A549 (cell line): ENCODE measurements at regions not wholly inside any gene's neighbourhood (a gene's known extent, or its start where the extent isn't known, plus 50 kb on each side); places are given as distances from the start of the nearest gene placed in this dataset.

Source experiments
- CBX8 ChIP-seq: fragments of 200-600 bp; sonication (generic); IDR thresholded peaks from 2 replicates; pipeline ENCODE4 v1.6.1; 2016
- CEBPB ChIP-seq, 2 experiments: fragments of >200 bp in 1 of 2; sonication (Bioruptor Twin) in 1 of 2; formaldehyde crosslinking in 1 of 2; IDR thresholded peaks; 2 replicates each; pipeline ENCODE4 v1.6.1; 2012 to 2016
- CTCF ChIP-seq: fragments of >200 bp; sonication (Bioruptor Twin); formaldehyde crosslinking; IDR thresholded peaks from 3 replicates; pipeline ENCODE4 v1.5.1; 2016
- ESRRA ChIP-seq: fragments of 150-350 bp; IDR thresholded peaks from 2 replicates; pipeline ENCODE4 v1.6.1; 2014; ENCODE audit warnings: mild to moderate bottlenecking, low read length, borderline replicate concordance
- HDAC2 ChIP-seq: fragments of 200-600 bp; sonication (generic); IDR thresholded peaks from 2 replicates; pipeline ENCODE4 v1.6.1; 2016
- KDM1A ChIP-seq: fragments of 200-600 bp; sonication (generic); IDR thresholded peaks from 2 replicates; pipeline ENCODE4 v1.6.1; 2016; ENCODE audit warnings: low read depth, mild to moderate bottlenecking
- MAZ ChIP-seq: fragments of 150-350 bp; IDR thresholded peaks from 2 replicates; pipeline ENCODE4 v1.6.1; 2014; ENCODE audit warnings: antibody characterized with exemption, low read depth, low read length, borderline replicate concordance
- MYC ChIP-seq: IDR thresholded peaks from 2 replicates; pipeline ENCODE4 v1.6.1; 2012; ENCODE audit warnings: mild to moderate bottlenecking, inconsistent platforms, low read length, improper control_type of control experiment, borderline replicate concordance
- POLR2A ChIP-seq: IDR thresholded peaks from 2 replicates; pipeline ENCODE4 v1.6.1; 2012; ENCODE audit warnings: mild to moderate bottlenecking, low read length
- POLR2AphosphoS2 ChIP-seq: conservative IDR thresholded peaks from 2 replicates; pipeline ENCODE4 v1.6.1; 2012; ENCODE audit warnings: low read length, improper control_type of control experiment, inconsistent platforms
- RARB ChIP-seq: fragments of 250-450 bp; sonication (Bioruptor Pico); IDR thresholded peaks from 2 replicates; pipeline ENCODE4 v1.8.0; 2021; ENCODE audit warnings: mild to moderate bottlenecking, moderate library complexity
- SMC3 ChIP-seq: fragments of >200 bp; sonication (Bioruptor Twin); formaldehyde crosslinking; IDR thresholded peaks from 3 replicates; pipeline ENCODE4 v1.6.1; 2018; ENCODE audit warnings: inconsistent platforms
- USF2 ChIP-seq: fragments of 450-650 bp; IDR thresholded peaks from 2 replicates; pipeline ENCODE4 v1.6.1; 2014; ENCODE audit warnings: antibody characterized with exemption
- TF ChIP-seq, protein P1 (sequence below): IDR thresholded peaks from 2 replicates; pipeline ENCODE4 v1.6.1; 2012

GRCh38 chr15:62403164-62403809 lies 238.2 kb upstream of the C2CD4B start:
- TF ChIP-seq CEBPB (IDR thresholded peaks at IDR 0.05) (no peak), CTCF (no peak), MYC (no peak), CBX8 (no peak), ESRRA (no peak), KDM1A (no peak), SMC3 (no peak), POLR2AphosphoS2 (no peak), HDAC2 (no peak), RARB (CRISPR knock-in tag) (no peak), POLR2A (no peak), USF2 (no peak), MAZ (no peak)
- TF ChIP-seq, protein P1, sequence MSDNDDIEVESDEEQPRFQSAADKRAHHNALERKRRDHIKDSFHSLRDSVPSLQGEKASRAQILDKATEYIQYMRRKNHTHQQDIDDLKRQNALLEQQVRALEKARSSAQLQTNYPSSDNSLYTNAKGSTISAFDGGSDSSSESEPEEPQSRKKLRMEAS = no peak
